ENCODE measurements at regions not wholly inside any gene's neighbourhood (a gene's known extent, or its start where the extent isn't known, plus 50 kb on each side); places are given as distances from the start of the nearest gene placed in this dataset.

- no peak for TF ChIP-seq FOXM1 (IDR thresholded peaks at IDR 0.05; ENCODE audit: borderline replicate concordance)
- TF ChIP-seq BHLHE40 (IDR thresholded peaks at IDR 0.05; ENCODE audit: borderline replicate concordance) = no peak
- no peak for TF ChIP-seq NFRKB (IDR thresholded peaks at IDR 0.05)
- TF ChIP-seq PKNOX1 (IDR thresholded peaks at IDR 0.05) = no peak
- TF ChIP-seq SP1 (IDR thresholded peaks at IDR 0.05) = no peak
- TF ChIP-seq ELF4 (IDR thresholded peaks at IDR 0.05) = no peak
- no peak for TF ChIP-seq ZNF384 (IDR thresholded peaks at IDR 0.05)
Observed at GRCh38 chr7:13802651-13803050, 186.8 kb downstream of the ETV1 start.

Measured in HEK293T (cell line).